ENCODE measurements at regions not wholly inside any gene's neighbourhood (a gene's known extent, or its start where the extent isn't known, plus 50 kb on each side); places are given as distances from the start of the nearest gene placed in this dataset.

GRCh38 chr1:59220356-59220755 is 76.5 kb upstream of the FGGY start:
- WGBS, 2 donors = 28 to 48% methylated on average over 5 of the region's 5 CpGs
- intact Hi-C loops (cut with DNase I) = no loop called here
- ATAC-seq = no peak
- Histone ChIP-seq H3K27ac (no peak overlapping the region), H3K36me3 (replicated peaks in 1 of 2; ENCODE audit: insufficient read depth in 1 of 2, low read depth in 2 of 2) (no peaks in the 10 kb centered on the region), H3K27me3 (no peaks in the 10 kb centered on the region), H3K4me3 (no peak overlapping the region), H3K9me3 (no peaks in the 10 kb centered on the region), H3K4me1 (peaks cover under 1% of the 10 kb centered on the region)
- peak in 1 of 4 donors; percentile 15 for DNase-seq
- no peak for TF ChIP-seq POLR2A (IDR thresholded peaks at IDR 0.05)
- TF ChIP-seq, protein P1, sequence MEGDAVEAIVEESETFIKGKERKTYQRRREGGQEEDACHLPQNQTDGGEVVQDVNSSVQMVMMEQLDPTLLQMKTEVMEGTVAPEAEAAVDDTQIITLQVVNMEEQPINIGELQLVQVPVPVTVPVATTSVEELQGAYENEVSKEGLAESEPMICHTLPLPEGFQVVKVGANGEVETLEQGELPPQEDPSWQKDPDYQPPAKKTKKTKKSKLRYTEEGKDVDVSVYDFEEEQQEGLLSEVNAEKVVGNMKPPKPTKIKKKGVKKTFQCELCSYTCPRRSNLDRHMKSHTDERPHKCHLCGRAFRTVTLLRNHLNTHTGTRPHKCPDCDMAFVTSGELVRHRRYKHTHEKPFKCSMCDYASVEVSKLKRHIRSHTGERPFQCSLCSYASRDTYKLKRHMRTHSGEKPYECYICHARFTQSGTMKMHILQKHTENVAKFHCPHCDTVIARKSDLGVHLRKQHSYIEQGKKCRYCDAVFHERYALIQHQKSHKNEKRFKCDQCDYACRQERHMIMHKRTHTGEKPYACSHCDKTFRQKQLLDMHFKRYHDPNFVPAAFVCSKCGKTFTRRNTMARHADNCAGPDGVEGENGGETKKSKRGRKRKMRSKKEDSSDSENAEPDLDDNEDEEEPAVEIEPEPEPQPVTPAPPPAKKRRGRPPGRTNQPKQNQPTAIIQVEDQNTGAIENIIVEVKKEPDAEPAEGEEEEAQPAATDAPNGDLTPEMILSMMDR (IDR thresholded peaks at IDR 0.05) = no peak

GRCh38 chr1:59223198-59223597 is 73.7 kb upstream of the FGGY start:
- no peaks in the 10 kb centered on the region for H3K36me3 ChIP-seq (replicated peaks in 1 of 2; ENCODE audit: insufficient read depth in 1 of 2, low read depth in 2 of 2)
- no peaks in the 10 kb centered on the region for H3K4me1 ChIP-seq
- H3K9me3 ChIP-seq = no peaks in the 10 kb centered on the region
- TF ChIP-seq, protein P1 (IDR thresholded peaks at IDR 0.05) = no peak
- no peak for TF ChIP-seq POLR2A (IDR thresholded peaks at IDR 0.05)
- H3K27ac ChIP-seq = no peak overlapping the region
- intact Hi-C loops (cut with DNase I) = no loop called here
- no peaks in the 10 kb centered on the region for H3K27me3 ChIP-seq
- no peak for ATAC-seq
- DNase-seq = no peak
- WGBS, 2 donors = 81 to 83% methylated on average over 2 of the region's 2 CpGs
- no peak overlapping the region for H3K4me3 ChIP-seq

DNA sequence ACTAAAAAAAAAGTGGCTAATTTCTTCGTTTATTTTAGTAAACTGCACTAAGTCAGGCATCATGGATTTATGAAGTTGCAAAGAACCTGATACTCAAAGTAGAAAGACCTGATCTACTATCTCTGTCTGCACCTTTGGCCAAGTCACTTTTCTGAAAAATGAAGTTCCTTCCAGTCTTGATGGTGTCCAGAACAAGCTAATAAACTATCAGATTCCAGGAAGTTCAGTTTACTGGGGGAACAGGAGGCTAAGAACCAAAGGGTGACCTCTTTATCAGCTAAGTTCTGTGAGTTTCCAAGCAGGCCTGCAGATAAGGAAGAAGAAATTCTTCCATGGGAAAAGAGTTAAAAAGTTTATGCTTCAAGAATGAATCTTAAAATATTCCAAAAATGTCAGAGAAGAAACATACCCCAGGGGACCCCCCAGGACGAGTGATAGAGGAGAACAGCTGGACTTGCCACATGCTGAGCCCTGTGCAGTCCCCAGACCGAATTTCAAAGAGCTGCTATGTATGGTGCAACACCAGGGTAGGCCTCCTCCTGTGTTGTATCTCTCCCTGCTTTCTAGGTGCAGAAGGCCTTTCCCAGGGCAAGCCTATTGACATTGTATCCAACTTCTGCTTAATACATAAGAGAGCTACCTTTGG is 72.8 kb upstream of the FGGY start:
- TF ChIP-seq, protein P1 (IDR thresholded peaks at IDR 0.05) = no peak
- no peak for TF ChIP-seq POLR2A (IDR thresholded peaks at IDR 0.05)
- WGBS, 2 donors = 43 to 50% methylated on average over 3 of the region's 3 CpGs
- Histone ChIP-seq H3K27ac (no peak overlapping the region), H3K4me1 (no peaks in the 10 kb centered on the region), H3K9me3 (no peaks in the 10 kb centered on the region), H3K36me3 (replicated peaks in 1 of 2; ENCODE audit: insufficient read depth in 1 of 2, low read depth in 2 of 2) (no peaks in the 10 kb centered on the region), H3K4me3 (no peak overlapping the region), H3K27me3 (no peaks in the 10 kb centered on the region)
- intact Hi-C loops (cut with DNase I) = no loop called here
- DNase-seq (no peak), ATAC-seq (no peak)

GRCh38 chr1:59225594-59226316 is 71.1 kb upstream of the FGGY start:
- Histone ChIP-seq H3K4me3 (no peak overlapping the region), H3K9me3 (no peaks in the 10 kb centered on the region), H3K27me3 (no peaks in the 10 kb centered on the region), H3K36me3 (replicated peaks in 1 of 2; ENCODE audit: insufficient read depth in 1 of 2, low read depth in 2 of 2) (no peaks in the 10 kb centered on the region), H3K27ac (no peak overlapping the region), H3K4me1 (no peaks in the 10 kb centered on the region)
- no peak for DNase-seq
- ATAC-seq = no peak
- no peak for TF ChIP-seq POLR2A (IDR thresholded peaks at IDR 0.05)
- TF ChIP-seq, protein P1 (IDR thresholded peaks at IDR 0.05) = no peak
- intact Hi-C loops (cut with DNase I) = no loop called here
- WGBS, 2 donors = 90 to 95% methylated on average over 2 of the region's 2 CpGs

- no peak overlapping the region for H3K4me3 ChIP-seq
- H3K27ac ChIP-seq = no peak overlapping the region
- no peaks in the 10 kb centered on the region for H3K9me3 ChIP-seq
- ATAC-seq = peak; percentile 33
- TF ChIP-seq POLR2A (IDR thresholded peaks at IDR 0.05) = no peak
- TF ChIP-seq, protein P1 (IDR thresholded peaks at IDR 0.05) = no peak
- peaks cover 6% of the 10 kb centered on the region for H3K4me1 ChIP-seq
- no peak for DNase-seq
- intact Hi-C loops (cut with DNase I) = no loop called here
- no peaks in the 10 kb centered on the region for H3K27me3 ChIP-seq
- no peaks in the 10 kb centered on the region for H3K36me3 ChIP-seq (replicated peaks in 1 of 2; ENCODE audit: insufficient read depth in 1 of 2, low read depth in 2 of 2)
These were observed 67.8 kb upstream of the FGGY start for GRCh38 chr1:59229138-59229537.
